Thyroid gland (tissue), 4 donors: ENCODE measurements at regions not wholly inside any gene's neighbourhood (a gene's known extent, or its start where the extent isn't known, plus 50 kb on each side); places are given as distances from the start of the nearest gene placed in this dataset.

Experiments
- CTCF ChIP-seq, 6 experiments: fragments of 200-600 bp in 3 of 6; fragments of 450-650 bp in 3 of 6; sonication (generic) in 3 of 6; IDR thresholded peaks; one replicate each; pipeline ENCODE4 v1.5.1; 2016 to 2019; ENCODE audit warnings: antibody characterized with exemption in 6 of 6, mild to moderate bottlenecking in 2 of 6, inconsistent platforms in 1 of 6, moderate library complexity in 1 of 6
- POLR2A ChIP-seq, 2 donors: fragments of 450-650 bp; IDR thresholded peaks; one replicate each; pipeline ENCODE4 v1.6.1; 2017; ENCODE audit warnings: antibody characterized with exemption in 2 of 2, mild to moderate bottlenecking in 2 of 2, moderate library complexity in 1 of 2

- no peak for TF ChIP-seq CTCF (IDR thresholded peaks at IDR 0.05)
- no peak for TF ChIP-seq POLR2A (IDR thresholded peaks at IDR 0.05)
These were observed 147.5 kb upstream of the FKBP1C start for GRCh38 chr6:63063631-63064271.
